NOMO-1 treated with dmso at 0.1 percent for 144 hours (cell line): ENCODE measurements at regions not wholly inside any gene's neighbourhood (a gene's known extent, or its start where the extent isn't known, plus 50 kb on each side); places are given as distances from the start of the nearest gene placed in this dataset.
"Not testable (repeated sequence)": the region's sequence is repeated elsewhere in the genome, so short reads cannot be mapped to it uniquely, and the experiment has no call there.

ENCODE experiments used
- DNase-seq: peaks from one replicate; lab custom pipeline; 2025; ENCODE audit not compliant: unreplicated experiment; lab: John Stamatoyannopoulos, UW

GRCh38 chr7:68410693-68411092 lies 1187.6 kb upstream of the AUTS2 start:
- not testable (repeated sequence) for DNase-seq

- no peak for DNase-seq
These were observed 1186.5 kb upstream of the AUTS2 start for GRCh38 chr7:68411742-68412141.

- DNase-seq: no peak
These were observed 1183.4 kb upstream of the AUTS2 start for GRCh38 chr7:68414631-68415425.

- no peak for DNase-seq
These were observed 1181.3 kb upstream of the AUTS2 start for GRCh38 chr7:68417002-68417401.

- no peak for DNase-seq
These were observed 1180.6 kb upstream of the AUTS2 start for GRCh38 chr7:68417659-68418058.

GRCh38 chr7:68420342-68421192 lies 1177.7 kb upstream of the AUTS2 start:
- DNase-seq: no peak

- DNase-seq: no peak
These were observed 1176.6 kb upstream of the AUTS2 start for GRCh38 chr7:68421712-68422111.

GRCh38 chr7:68422281-68422680 lies 1176.0 kb upstream of the AUTS2 start:
- no peak for DNase-seq

GRCh38 chr7:68423356-68423755 lies 1174.9 kb upstream of the AUTS2 start:
- DNase-seq: no peak

GRCh38 chr7:68424658-68425297 lies 1173.5 kb upstream of the AUTS2 start:
- DNase-seq: no peak

GRCh38 chr7:68425377-68425776 lies 1172.9 kb upstream of the AUTS2 start:
- no peak for DNase-seq

- no peak for DNase-seq
These were observed 1168.7 kb upstream of the AUTS2 start for GRCh38 chr7:68429411-68430117.

- no peak for DNase-seq
These were observed 1165.7 kb upstream of the AUTS2 start for GRCh38 chr7:68432585-68432984.

GRCh38 chr7:68433462-68434070 lies 1164.7 kb upstream of the AUTS2 start:
- no peak for DNase-seq

GRCh38 chr7:68434857-68435256 lies 1163.4 kb upstream of the AUTS2 start:
- no peak for DNase-seq

GRCh38 chr7:68438016-68438415 lies 1160.3 kb upstream of the AUTS2 start:
- no peak for DNase-seq

GRCh38 chr7:68438811-68439210 lies 1159.5 kb upstream of the AUTS2 start:
- DNase-seq: no peak

GRCh38 chr7:68439897-68440296 lies 1158.4 kb upstream of the AUTS2 start:
- DNase-seq: no peak

GRCh38 chr7:68440866-68441265 lies 1157.4 kb upstream of the AUTS2 start:
- DNase-seq: no peak

- DNase-seq: no peak
These were observed 1156.6 kb upstream of the AUTS2 start for GRCh38 chr7:68441645-68442044.
